HCT116 (cell line): ENCODE measurements at regions not wholly inside any gene's neighbourhood (a gene's known extent, or its start where the extent isn't known, plus 50 kb on each side); places are given as distances from the start of the nearest gene placed in this dataset.

Experiments used
- POLR2A ChIP-seq: IDR thresholded peaks from 2 replicates; pipeline ENCODE4 v1.7.0; 2011; ENCODE audit warnings: borderline replicate concordance; ENCODE audit not compliant: insufficient read depth, insufficient read length; ENCODE audit errors: extremely low read depth
- POLR2AphosphoS5 ChIP-seq: IDR thresholded peaks from 2 replicates; pipeline ENCODE4 v1.6.1; 2011; ENCODE audit warnings: mild to moderate bottlenecking, low read depth, low read length, moderate library complexity

GRCh38 chr18:47397671-47398319 is 146.3 kb upstream of the SKOR2 start:
- TF ChIP-seq POLR2A, result no peak
- TF ChIP-seq POLR2AphosphoS5, result no peak
